Testis (tissue), 2 donors: ENCODE measurements at regions not wholly inside any gene's neighbourhood (a gene's known extent, or its start where the extent isn't known, plus 50 kb on each side); places are given as distances from the start of the nearest gene placed in this dataset.

ENCODE experiments used
- CTCF ChIP-seq, 3 experiments: fragments of 450-650 bp in 2 of 3; fragments of 200-600 bp in 1 of 3; sonication (generic) in 1 of 3; IDR thresholded peaks; one replicate each; pipeline ENCODE4 v1.5.1; 2016 to 2019; ENCODE audit warnings: antibody characterized with exemption in 3 of 3, mild to moderate bottlenecking in 2 of 3, moderate library complexity in 1 of 3
- POLR2A ChIP-seq: fragments of 450-650 bp; IDR thresholded peaks from one replicate; pipeline ENCODE4 v1.6.1; 2017; ENCODE audit warnings: antibody characterized with exemption, mild to moderate bottlenecking, moderate library complexity

GRCh38 chr5:93165559-93165958 is 415.5 kb downstream of the NR2F1-AS1 start:
- TF ChIP-seq POLR2A (no peak), CTCF (IDR thresholded peaks at IDR 0.05) (no peak)
